Smooth muscle cell (in vitro differentiated cells): ENCODE measurements at regions not wholly inside any gene's neighbourhood (a gene's known extent, or its start where the extent isn't known, plus 50 kb on each side); places are given as distances from the start of the nearest gene placed in this dataset.

Experiments used
- DNase-seq: peaks from one replicate; lab custom pipeline; 2025; ENCODE audit not compliant: unreplicated experiment; lab: John Stamatoyannopoulos, UW
- H2AFZ ChIP-seq: fragments of 200-600 bp; sonication (generic); 2 replicates; pipeline ENCODE4 v1.6.0; 2016; ENCODE audit warnings: antibody characterized with exemption, low read depth, mild to moderate bottlenecking
- H3F3A ChIP-seq: fragments of 200-600 bp; sonication (generic); 2 replicates; pipeline ENCODE4 v1.6.0; 2017; ENCODE audit warnings: antibody characterized with exemption, low read depth
- H3K27ac ChIP-seq: fragments of 200-600 bp; sonication (generic); 2 replicates; pipeline ENCODE4 v1.5.1; 2016; ENCODE audit warnings: low read depth, mild to moderate bottlenecking
- H3K27me3 ChIP-seq: fragments of 200-600 bp; sonication (generic); 2 replicates; pipeline ENCODE4 v1.6.1; 2016; ENCODE audit warnings: low read depth, mild to moderate bottlenecking
- H3K36me3 ChIP-seq: fragments of 200-600 bp; sonication (generic); 2 replicates; pipeline ENCODE4 v1.5.1; 2016; ENCODE audit warnings: low read depth
- H3K4me1 ChIP-seq: fragments of 200-600 bp; sonication (generic); 2 replicates; pipeline ENCODE4 v1.5.1; 2016; ENCODE audit warnings: low read depth
- H3K4me2 ChIP-seq: fragments of 200-600 bp; sonication (generic); 2 replicates; pipeline ENCODE4 v1.6.0; 2016; ENCODE audit warnings: mild to moderate bottlenecking
- H3K4me3 ChIP-seq: fragments of 200-600 bp; sonication (generic); 2 replicates; pipeline ENCODE4 v1.5.1; 2016; ENCODE audit warnings: mild to moderate bottlenecking
- H3K79me2 ChIP-seq: fragments of 200-600 bp; sonication (generic); 2 replicates; pipeline ENCODE4 v1.6.0; 2016; ENCODE audit warnings: low read depth, mild to moderate bottlenecking
- H3K9ac ChIP-seq: fragments of 200-600 bp; sonication (generic); 2 replicates; pipeline ENCODE4 v1.6.0; 2016; ENCODE audit warnings: low read depth
- H3K9me3 ChIP-seq: fragments of 200-600 bp; sonication (generic); replicated peaks from 2 replicates; pipeline ENCODE4 v1.5.1; 2016; ENCODE audit warnings: low read depth
- H4K20me1 ChIP-seq: fragments of 200-600 bp; sonication (generic); 2 replicates; pipeline ENCODE4 v1.6.0; 2016; ENCODE audit warnings: low read depth
- WGBS: methylation state at CpG from one replicate; pipeline ENCODE4 v1.1.7; 2016; ENCODE audit warnings: low lambda C conversion rate; 5-methylcytosine and 5-hydroxymethylcytosine counted together
- TF ChIP-seq, protein P1 (sequence below): fragments of 200-600 bp; sonication (generic); IDR thresholded peaks from 2 replicates; pipeline ENCODE4 v1.5.1; 2017; ENCODE audit warnings: borderline replicate concordance, mild to moderate bottlenecking, antibody characterized with exemption; ENCODE audit not compliant: insufficient read depth, poor library complexity, severe bottlenecking

DNA sequence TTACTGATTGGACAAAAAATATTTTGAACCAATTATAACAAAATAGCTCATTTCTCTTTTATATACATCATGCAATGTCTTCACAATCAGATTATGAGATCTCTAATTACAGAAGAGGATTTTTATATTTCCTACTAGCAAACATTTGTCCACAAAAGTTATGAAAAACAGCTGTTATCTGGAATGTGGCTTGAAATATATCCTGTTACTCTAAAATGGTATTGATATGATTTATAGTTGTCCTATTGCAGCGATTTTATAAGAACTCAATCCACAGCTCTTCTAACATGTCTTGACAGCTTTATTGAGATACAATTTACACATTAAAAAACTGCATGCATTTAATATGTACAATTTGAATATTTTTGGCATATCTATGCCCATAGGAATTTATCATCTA is 779.9 kb upstream of the ACO1 start:
- TF ChIP-seq, protein P1, sequence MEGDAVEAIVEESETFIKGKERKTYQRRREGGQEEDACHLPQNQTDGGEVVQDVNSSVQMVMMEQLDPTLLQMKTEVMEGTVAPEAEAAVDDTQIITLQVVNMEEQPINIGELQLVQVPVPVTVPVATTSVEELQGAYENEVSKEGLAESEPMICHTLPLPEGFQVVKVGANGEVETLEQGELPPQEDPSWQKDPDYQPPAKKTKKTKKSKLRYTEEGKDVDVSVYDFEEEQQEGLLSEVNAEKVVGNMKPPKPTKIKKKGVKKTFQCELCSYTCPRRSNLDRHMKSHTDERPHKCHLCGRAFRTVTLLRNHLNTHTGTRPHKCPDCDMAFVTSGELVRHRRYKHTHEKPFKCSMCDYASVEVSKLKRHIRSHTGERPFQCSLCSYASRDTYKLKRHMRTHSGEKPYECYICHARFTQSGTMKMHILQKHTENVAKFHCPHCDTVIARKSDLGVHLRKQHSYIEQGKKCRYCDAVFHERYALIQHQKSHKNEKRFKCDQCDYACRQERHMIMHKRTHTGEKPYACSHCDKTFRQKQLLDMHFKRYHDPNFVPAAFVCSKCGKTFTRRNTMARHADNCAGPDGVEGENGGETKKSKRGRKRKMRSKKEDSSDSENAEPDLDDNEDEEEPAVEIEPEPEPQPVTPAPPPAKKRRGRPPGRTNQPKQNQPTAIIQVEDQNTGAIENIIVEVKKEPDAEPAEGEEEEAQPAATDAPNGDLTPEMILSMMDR, result no peak
- DNase-seq, result no peak
- Histone ChIP-seq H3F3A (no peaks in the 10 kb centered on the region), H3K36me3 (no peaks in the 10 kb centered on the region), H3K27ac (no peak overlapping the region), H3K4me3 (no peak overlapping the region), H3K79me2 (no peaks in the 10 kb centered on the region), H3K9ac (no peak overlapping the region), H3K9me3 (no peaks in the 10 kb centered on the region), H3K4me1 (no peaks in the 10 kb centered on the region), H3K27me3 (no peaks in the 10 kb centered on the region), H3K4me2 (no peak overlapping the region), H4K20me1 (no peaks in the 10 kb centered on the region), H2AFZ (no peak overlapping the region)
- 91% methylated on average over 1 of the region's 1 CpG for WGBS

- TF ChIP-seq, protein P1, result no peak
- no peak overlapping the region for H3K4me2 ChIP-seq
- H3F3A ChIP-seq, result no peaks in the 10 kb centered on the region
- H3K27ac ChIP-seq, result no peak overlapping the region
- H4K20me1 ChIP-seq, result no peaks in the 10 kb centered on the region
- H3K4me1 ChIP-seq, result no peaks in the 10 kb centered on the region
- H2AFZ ChIP-seq, result no peak overlapping the region
- H3K4me3 ChIP-seq, result no peak overlapping the region
- no peaks in the 10 kb centered on the region for H3K27me3 ChIP-seq
- no peaks in the 10 kb centered on the region for H3K9me3 ChIP-seq
- H3K36me3 ChIP-seq, result no peaks in the 10 kb centered on the region
- H3K79me2 ChIP-seq, result no peaks in the 10 kb centered on the region
- no peak overlapping the region for H3K9ac ChIP-seq
- no peak for DNase-seq
- WGBS, result 100% methylated on average over 2 of the region's 2 CpGs
Measured at GRCh38 chr9:31605164-31605563, 779.3 kb upstream of the ACO1 start.

- TF ChIP-seq, protein P1, result no peak
- 85% methylated on average over 1 of the region's 1 CpG for WGBS
- H3K4me3 ChIP-seq, result no peak overlapping the region
- no peak overlapping the region for H3K4me2 ChIP-seq
- DNase-seq, result no peak
- H3K9me3 ChIP-seq, result no peaks in the 10 kb centered on the region
- H3K9ac ChIP-seq, result no peak overlapping the region
- no peaks in the 10 kb centered on the region for H3K27me3 ChIP-seq
- no peaks in the 10 kb centered on the region for H3F3A ChIP-seq
- H3K36me3 ChIP-seq, result no peaks in the 10 kb centered on the region
- H3K4me1 ChIP-seq, result no peaks in the 10 kb centered on the region
- H3K79me2 ChIP-seq, result no peaks in the 10 kb centered on the region
- H2AFZ ChIP-seq, result no peak overlapping the region
- H3K27ac ChIP-seq, result no peak overlapping the region
- no peaks in the 10 kb centered on the region for H4K20me1 ChIP-seq
Measured at GRCh38 chr9:31606678-31607077, 777.8 kb upstream of the ACO1 start.

- Histone ChIP-seq H3K4me3 (no peak overlapping the region), H2AFZ (no peak overlapping the region), H3K27me3 (no peaks in the 10 kb centered on the region), H3K79me2 (no peaks in the 10 kb centered on the region), H3K4me2 (no peak overlapping the region), H3K27ac (no peak overlapping the region), H3K9ac (no peak overlapping the region), H4K20me1 (no peaks in the 10 kb centered on the region), H3K9me3 (no peaks in the 10 kb centered on the region), H3K36me3 (no peaks in the 10 kb centered on the region), H3F3A (no peaks in the 10 kb centered on the region), H3K4me1 (no peaks in the 10 kb centered on the region)
- TF ChIP-seq, protein P1, result no peak
- DNase-seq, result no peak
Measured at GRCh38 chr9:31608416-31608815, 776.0 kb upstream of the ACO1 start.
